HEK293T (cell line): ENCODE measurements at regions not wholly inside any gene's neighbourhood (a gene's known extent, or its start where the extent isn't known, plus 50 kb on each side); places are given as distances from the start of the nearest gene placed in this dataset.

ENCODE experiments used
- ARNT ChIP-seq: fragments of 450-650 bp; IDR thresholded peaks from 2 replicates; pipeline ENCODE4 v1.6.1; 2017; ENCODE audit warnings: mild to moderate bottlenecking
- ELF4 ChIP-seq: fragments of 450-650 bp; IDR thresholded peaks from 2 replicates; pipeline ENCODE4 v1.6.1; 2017; ENCODE audit warnings: antibody characterized with exemption
- FOXA1 ChIP-seq: fragments of 450-650 bp; IDR thresholded peaks from 2 replicates; pipeline ENCODE4 v1.6.1; 2016; ENCODE audit warnings: mild to moderate bottlenecking
- FOXK2 ChIP-seq: fragments of 450-650 bp; IDR thresholded peaks from 2 replicates; pipeline ENCODE4 v1.6.1; 2016; ENCODE audit warnings: mild to moderate bottlenecking
- FOXM1 ChIP-seq: fragments of 450-650 bp; IDR thresholded peaks from 2 replicates; pipeline ENCODE4 v1.6.1; 2017; ENCODE audit warnings: mild to moderate bottlenecking, borderline replicate concordance
- LEF1 ChIP-seq: fragments of 450-650 bp; IDR thresholded peaks from 2 replicates; pipeline ENCODE4 v1.6.1; 2017; ENCODE audit warnings: mild to moderate bottlenecking, borderline replicate concordance
- NFRKB ChIP-seq: fragments of 450-650 bp; IDR thresholded peaks from 2 replicates; pipeline ENCODE4 v1.6.1; 2016; ENCODE audit warnings: mild to moderate bottlenecking, moderate library complexity

GRCh38 chr15:47897525-47897924 lies 180.2 kb downstream of the SEMA6D start:
- no peak for TF ChIP-seq NFRKB
- no peak for TF ChIP-seq FOXM1
- no peak for TF ChIP-seq FOXK2
- TF ChIP-seq FOXA1, result no peak
- TF ChIP-seq ELF4, result no peak
- TF ChIP-seq ARNT, result no peak
- no peak for TF ChIP-seq LEF1
